B cell (primary cell): ENCODE measurements at regions not wholly inside any gene's neighbourhood (a gene's known extent, or its start where the extent isn't known, plus 50 kb on each side); places are given as distances from the start of the nearest gene placed in this dataset.

Experiments used
- EZH2 ChIP-seq: IDR thresholded peaks from 2 replicates; pipeline ENCODE4 v1.6.1; 2012; ENCODE audit warnings: borderline replicate concordance, low read depth, mild to moderate bottlenecking, moderate library complexity, low read length; ENCODE audit not compliant: insufficient read depth, poor library complexity, severe bottlenecking
- TF ChIP-seq, protein P1 (sequence below): fragments of 200-600 bp; IDR thresholded peaks from one replicate; pipeline ENCODE4 v1.8.0; 2022; ENCODE audit warnings: antibody characterized with exemption, mild to moderate bottlenecking

DNA sequence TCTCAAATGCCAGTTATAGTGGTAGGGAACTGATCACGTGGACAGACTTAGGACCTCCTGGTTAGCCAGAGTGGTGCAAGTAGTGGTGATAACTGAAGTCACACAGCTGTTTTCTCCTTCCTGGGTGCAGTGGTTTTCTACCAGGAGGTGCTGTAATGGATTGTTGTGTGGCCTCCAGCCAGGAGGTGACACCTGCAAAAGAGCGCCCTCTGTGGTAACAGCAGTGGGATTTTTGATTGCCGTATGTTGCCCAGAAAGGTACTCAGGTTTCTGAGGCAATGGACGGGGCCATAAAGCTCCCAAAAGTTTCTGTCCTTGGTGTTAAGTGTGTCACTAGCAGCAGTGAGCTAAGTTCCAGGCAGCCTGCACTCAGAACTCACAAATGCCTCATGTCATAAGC, 1358.1 kb upstream of the DDX18 start:
- TF ChIP-seq, protein P1, sequence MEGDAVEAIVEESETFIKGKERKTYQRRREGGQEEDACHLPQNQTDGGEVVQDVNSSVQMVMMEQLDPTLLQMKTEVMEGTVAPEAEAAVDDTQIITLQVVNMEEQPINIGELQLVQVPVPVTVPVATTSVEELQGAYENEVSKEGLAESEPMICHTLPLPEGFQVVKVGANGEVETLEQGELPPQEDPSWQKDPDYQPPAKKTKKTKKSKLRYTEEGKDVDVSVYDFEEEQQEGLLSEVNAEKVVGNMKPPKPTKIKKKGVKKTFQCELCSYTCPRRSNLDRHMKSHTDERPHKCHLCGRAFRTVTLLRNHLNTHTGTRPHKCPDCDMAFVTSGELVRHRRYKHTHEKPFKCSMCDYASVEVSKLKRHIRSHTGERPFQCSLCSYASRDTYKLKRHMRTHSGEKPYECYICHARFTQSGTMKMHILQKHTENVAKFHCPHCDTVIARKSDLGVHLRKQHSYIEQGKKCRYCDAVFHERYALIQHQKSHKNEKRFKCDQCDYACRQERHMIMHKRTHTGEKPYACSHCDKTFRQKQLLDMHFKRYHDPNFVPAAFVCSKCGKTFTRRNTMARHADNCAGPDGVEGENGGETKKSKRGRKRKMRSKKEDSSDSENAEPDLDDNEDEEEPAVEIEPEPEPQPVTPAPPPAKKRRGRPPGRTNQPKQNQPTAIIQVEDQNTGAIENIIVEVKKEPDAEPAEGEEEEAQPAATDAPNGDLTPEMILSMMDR, result no peak
- no peak for TF ChIP-seq EZH2
